DOHH2 (cell line): ENCODE measurements at regions not wholly inside any gene's neighbourhood (a gene's known extent, or its start where the extent isn't known, plus 50 kb on each side); places are given as distances from the start of the nearest gene placed in this dataset.

ENCODE experiments used
- EZH2phosphoT487 ChIP-seq: fragments of 200-600 bp; sonication (generic); IDR thresholded peaks from 2 replicates; pipeline ENCODE4 v1.6.1; 2017; ENCODE audit warnings: borderline replicate concordance, mild to moderate bottlenecking, antibody characterized with exemption, low read length, moderate library complexity, mixed read lengths
- TF ChIP-seq, protein P1 (sequence below): fragments of 200-600 bp; sonication (generic); IDR thresholded peaks from one replicate; pipeline ENCODE4 v1.5.1; 2014; ENCODE audit warnings: antibody characterized with exemption, mild to moderate bottlenecking, low read depth, low read length; ENCODE audit not compliant: poor library complexity, severe bottlenecking

DNA sequence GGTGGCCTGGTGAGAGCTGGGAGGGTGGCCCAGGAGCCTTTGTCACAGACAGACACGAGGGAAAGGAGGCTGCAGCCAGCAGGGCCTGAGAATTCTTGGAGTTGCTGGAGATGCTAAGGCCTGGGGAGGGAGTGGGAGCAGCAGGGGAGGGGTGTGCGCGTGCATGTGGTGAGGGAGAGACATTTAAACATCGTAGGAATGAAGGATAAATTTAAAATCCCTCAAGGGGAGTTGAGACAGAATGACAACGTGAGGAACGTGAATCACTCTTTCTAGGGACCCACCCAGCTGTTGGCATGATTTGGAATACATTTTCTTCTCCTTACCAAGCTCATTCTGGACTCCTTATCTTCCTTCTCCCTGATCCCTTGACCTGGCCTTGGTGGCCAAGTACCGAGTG is 73.3 kb upstream of the CACNA1E start:
- no peak for TF ChIP-seq EZH2phosphoT487
- TF ChIP-seq, protein P1, sequence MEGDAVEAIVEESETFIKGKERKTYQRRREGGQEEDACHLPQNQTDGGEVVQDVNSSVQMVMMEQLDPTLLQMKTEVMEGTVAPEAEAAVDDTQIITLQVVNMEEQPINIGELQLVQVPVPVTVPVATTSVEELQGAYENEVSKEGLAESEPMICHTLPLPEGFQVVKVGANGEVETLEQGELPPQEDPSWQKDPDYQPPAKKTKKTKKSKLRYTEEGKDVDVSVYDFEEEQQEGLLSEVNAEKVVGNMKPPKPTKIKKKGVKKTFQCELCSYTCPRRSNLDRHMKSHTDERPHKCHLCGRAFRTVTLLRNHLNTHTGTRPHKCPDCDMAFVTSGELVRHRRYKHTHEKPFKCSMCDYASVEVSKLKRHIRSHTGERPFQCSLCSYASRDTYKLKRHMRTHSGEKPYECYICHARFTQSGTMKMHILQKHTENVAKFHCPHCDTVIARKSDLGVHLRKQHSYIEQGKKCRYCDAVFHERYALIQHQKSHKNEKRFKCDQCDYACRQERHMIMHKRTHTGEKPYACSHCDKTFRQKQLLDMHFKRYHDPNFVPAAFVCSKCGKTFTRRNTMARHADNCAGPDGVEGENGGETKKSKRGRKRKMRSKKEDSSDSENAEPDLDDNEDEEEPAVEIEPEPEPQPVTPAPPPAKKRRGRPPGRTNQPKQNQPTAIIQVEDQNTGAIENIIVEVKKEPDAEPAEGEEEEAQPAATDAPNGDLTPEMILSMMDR = no peak
